ENCODE measurements at regions not wholly inside any gene's neighbourhood (a gene's known extent, or its start where the extent isn't known, plus 50 kb on each side); places are given as distances from the start of the nearest gene placed in this dataset.

GRCh38 chr9:81361296-81361695, 328.1 kb downstream of the TLE1 start:
- no peak overlapping the region for H3K4me3 ChIP-seq (ENCODE audit: low read depth, low read length)
- DNase-seq (ENCODE audit: low read depth, low spot score) = no peak
- TF ChIP-seq, protein P1, sequence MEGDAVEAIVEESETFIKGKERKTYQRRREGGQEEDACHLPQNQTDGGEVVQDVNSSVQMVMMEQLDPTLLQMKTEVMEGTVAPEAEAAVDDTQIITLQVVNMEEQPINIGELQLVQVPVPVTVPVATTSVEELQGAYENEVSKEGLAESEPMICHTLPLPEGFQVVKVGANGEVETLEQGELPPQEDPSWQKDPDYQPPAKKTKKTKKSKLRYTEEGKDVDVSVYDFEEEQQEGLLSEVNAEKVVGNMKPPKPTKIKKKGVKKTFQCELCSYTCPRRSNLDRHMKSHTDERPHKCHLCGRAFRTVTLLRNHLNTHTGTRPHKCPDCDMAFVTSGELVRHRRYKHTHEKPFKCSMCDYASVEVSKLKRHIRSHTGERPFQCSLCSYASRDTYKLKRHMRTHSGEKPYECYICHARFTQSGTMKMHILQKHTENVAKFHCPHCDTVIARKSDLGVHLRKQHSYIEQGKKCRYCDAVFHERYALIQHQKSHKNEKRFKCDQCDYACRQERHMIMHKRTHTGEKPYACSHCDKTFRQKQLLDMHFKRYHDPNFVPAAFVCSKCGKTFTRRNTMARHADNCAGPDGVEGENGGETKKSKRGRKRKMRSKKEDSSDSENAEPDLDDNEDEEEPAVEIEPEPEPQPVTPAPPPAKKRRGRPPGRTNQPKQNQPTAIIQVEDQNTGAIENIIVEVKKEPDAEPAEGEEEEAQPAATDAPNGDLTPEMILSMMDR (IDR thresholded peaks at IDR 0.05; ENCODE audit: insufficient read depth, low read length, missing control alignments) = no peak
- CTCF ChIA-PET = no interaction called here
- POLR2A ChIA-PET = no interaction called here

GRCh38 chr9:81351166-81351565, 338.2 kb downstream of the TLE1 start:
- POLR2A ChIA-PET = no interaction called here
- H3K4me3 ChIP-seq (ENCODE audit: low read depth, low read length) = no peak overlapping the region
- CTCF ChIA-PET = no interaction called here
- TF ChIP-seq, protein P1 (IDR thresholded peaks at IDR 0.05; ENCODE audit: insufficient read depth, low read length, missing control alignments) = no peak
- DNase-seq (ENCODE audit: low read depth, low spot score) = no peak

GRCh38 chr9:81344366-81344765, 345.0 kb downstream of the TLE1 start:
- CTCF ChIA-PET = no interaction called here
- TF ChIP-seq, protein P1 (IDR thresholded peaks at IDR 0.05; ENCODE audit: insufficient read depth, low read length, missing control alignments) = no peak
- H3K4me3 ChIP-seq (ENCODE audit: low read depth, low read length) = no peak overlapping the region
- no peak for DNase-seq (ENCODE audit: low read depth, low spot score)
- POLR2A ChIA-PET = no interaction called here

GRCh38 chr9:81335879-81336421, 353.4 kb downstream of the TLE1 start:
- CTCF ChIA-PET = no interaction called here
- POLR2A ChIA-PET = no interaction called here
- TF ChIP-seq, protein P1 (IDR thresholded peaks at IDR 0.05; ENCODE audit: insufficient read depth, low read length, missing control alignments) = no peak
- H3K4me3 ChIP-seq (ENCODE audit: low read depth, low read length) = no peak overlapping the region
- no peak for DNase-seq (ENCODE audit: low read depth, low spot score)

DNA sequence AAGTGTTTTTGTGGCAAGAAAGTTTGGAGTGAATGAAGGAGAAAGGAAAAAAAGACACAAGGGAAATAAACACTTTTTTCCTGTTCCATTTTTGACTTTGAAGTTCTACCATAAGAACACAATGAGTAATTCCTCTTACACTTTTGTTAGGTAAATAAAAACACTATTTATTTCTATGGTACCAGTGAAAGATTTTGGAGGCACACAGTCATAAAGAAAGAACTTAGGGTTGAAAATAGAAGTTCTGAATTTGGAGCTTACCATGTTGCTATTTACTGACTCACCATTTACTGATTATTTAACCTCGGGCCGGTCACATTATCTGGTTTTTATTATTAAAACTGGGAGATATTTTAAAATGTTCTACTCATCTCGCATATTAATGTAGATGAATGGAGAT, 367.8 kb downstream of the TLE1 start:
- ChIA-PET POLR2A (no interaction called here), CTCF (no interaction called here)

GRCh38 chr9:81320909-81321482, 368.4 kb downstream of the TLE1 start:
- no peak overlapping the region for H3K4me3 ChIP-seq (ENCODE audit: low read depth, low read length)
- DNase-seq (ENCODE audit: low read depth, low spot score) = no peak
- TF ChIP-seq, protein P1 (IDR thresholded peaks at IDR 0.05; ENCODE audit: insufficient read depth, low read length, missing control alignments) = no peak
- ChIA-PET POLR2A (no interaction called here), CTCF (no interaction called here)

More for the DNA sequence above, 367.8 kb downstream of the TLE1 start:
- TF ChIP-seq, protein P1 (IDR thresholded peaks at IDR 0.05; ENCODE audit: insufficient read depth, low read length, missing control alignments) = no peak
- no peak for DNase-seq (ENCODE audit: low read depth, low spot score)
- no peak overlapping the region for H3K4me3 ChIP-seq (ENCODE audit: low read depth, low read length)
